NCI-H510A (cell line): ENCODE measurements at regions not wholly inside any gene's neighbourhood (a gene's known extent, or its start where the extent isn't known, plus 50 kb on each side); places are given as distances from the start of the nearest gene placed in this dataset.
"Not testable (repeated sequence)": the region's sequence is repeated elsewhere in the genome, so short reads cannot be mapped to it uniquely, and the experiment has no call there.

ENCODE experiments used
- DNase-seq: peaks from one replicate; lab custom pipeline; 2025; lab: John Stamatoyannopoulos, UW

- no peak for DNase-seq
These were observed 478.4 kb downstream of the BRD1 start for GRCh38 chr22:49349181-49349835.

DNA sequence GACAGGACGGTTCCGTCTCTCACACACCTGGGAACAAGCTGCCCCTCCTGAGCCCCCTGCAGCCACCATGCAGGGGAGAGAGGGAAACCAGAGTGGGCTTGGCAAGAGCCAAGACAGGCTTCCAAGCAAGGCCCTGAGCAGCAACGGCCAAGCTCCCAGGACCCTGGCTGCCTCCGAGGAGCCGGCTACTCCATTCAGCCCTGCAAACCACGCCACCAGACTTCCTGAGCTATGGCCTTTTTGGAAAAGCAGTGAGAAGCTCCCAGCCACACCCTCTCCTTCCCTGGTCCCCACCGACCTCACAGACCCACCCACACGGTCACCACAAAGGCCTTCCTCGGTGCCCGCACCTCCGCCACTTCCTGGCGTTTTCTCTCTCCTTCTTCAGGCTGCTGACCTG, 479.0 kb downstream of the BRD1 start:
- no peak for DNase-seq

DNA sequence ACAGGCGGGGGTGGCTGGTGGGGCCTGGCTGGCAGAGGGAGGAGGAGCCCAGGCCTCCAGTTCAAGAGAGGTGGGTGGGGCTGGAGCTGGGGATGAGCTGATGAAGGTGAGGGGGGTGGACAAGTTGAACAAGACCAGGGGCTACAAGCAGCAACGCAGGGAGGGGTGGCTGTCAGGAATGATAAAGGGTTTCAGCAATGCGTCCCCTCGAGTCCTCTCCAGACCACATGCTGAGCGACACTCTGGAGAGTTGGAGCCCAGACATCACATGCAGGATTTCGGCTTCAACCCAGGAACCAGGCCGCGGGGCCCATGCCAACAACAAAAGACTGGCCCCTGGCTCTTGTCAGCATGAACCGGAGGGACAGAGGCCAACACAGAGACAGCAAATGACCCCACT, 480.3 kb downstream of the BRD1 start:
- DNase-seq = no peak

- no peak for DNase-seq
These were observed 481.8 kb downstream of the BRD1 start for GRCh38 chr22:49345896-49346295.

- no peak for DNase-seq
These were observed 483.0 kb downstream of the BRD1 start for GRCh38 chr22:49344656-49345055.

DNA sequence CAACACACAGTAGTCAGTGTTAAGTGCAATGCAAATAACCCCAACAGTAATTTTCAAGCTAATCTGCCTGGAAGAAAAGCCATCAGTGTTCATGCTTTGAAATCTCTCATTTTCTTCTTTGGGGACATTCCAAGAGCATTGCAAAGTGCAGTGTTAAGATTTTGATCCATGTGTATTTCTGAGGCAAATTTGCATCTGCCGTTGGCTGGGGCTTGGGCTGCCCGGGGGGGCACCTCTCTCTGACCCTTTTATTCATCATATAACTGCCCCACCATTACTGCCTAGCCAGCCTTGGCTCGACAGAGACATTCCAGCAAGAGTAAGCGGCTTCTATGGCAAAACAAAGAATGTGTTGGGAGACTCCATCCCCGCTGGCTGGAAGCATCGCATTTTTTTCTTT, 483.5 kb downstream of the BRD1 start:
- DNase-seq = no peak

GRCh38 chr22:49340406-49340805, 487.3 kb downstream of the BRD1 start:
- no peak for DNase-seq

GRCh38 chr22:49336483-49336882, 491.2 kb downstream of the BRD1 start:
- DNase-seq = not testable (repeated sequence)

- DNase-seq = no peak
These were observed 492.7 kb downstream of the BRD1 start for GRCh38 chr22:49334976-49335375.

- DNase-seq = no peak
These were observed 493.3 kb downstream of the BRD1 start for GRCh38 chr22:49334449-49334789.

DNA sequence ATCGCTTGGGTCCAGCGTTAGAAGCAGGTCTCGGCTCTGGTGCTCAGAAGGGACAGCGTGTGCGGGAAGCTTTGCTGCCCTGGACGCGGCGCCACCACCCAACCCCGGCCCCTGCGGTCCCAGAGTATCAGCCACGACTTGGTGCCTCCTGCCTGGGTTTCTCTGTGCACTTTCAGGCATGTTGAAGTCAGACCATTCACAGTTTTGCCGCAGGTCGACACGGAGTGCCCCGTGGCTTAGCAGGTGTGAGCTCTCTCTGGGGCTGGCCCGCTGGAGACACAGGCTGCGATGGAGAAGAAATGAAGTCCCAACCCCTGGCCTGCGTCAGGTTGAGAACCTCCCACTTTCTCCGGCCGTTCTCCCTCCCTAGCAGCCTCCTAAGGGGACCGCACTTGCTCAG, 494.5 kb downstream of the BRD1 start:
- DNase-seq = no peak

- no peak for DNase-seq
These were observed 495.0 kb downstream of the BRD1 start for GRCh38 chr22:49332691-49333090.

GRCh38 chr22:49331878-49332277, 495.8 kb downstream of the BRD1 start:
- no peak for DNase-seq

DNA sequence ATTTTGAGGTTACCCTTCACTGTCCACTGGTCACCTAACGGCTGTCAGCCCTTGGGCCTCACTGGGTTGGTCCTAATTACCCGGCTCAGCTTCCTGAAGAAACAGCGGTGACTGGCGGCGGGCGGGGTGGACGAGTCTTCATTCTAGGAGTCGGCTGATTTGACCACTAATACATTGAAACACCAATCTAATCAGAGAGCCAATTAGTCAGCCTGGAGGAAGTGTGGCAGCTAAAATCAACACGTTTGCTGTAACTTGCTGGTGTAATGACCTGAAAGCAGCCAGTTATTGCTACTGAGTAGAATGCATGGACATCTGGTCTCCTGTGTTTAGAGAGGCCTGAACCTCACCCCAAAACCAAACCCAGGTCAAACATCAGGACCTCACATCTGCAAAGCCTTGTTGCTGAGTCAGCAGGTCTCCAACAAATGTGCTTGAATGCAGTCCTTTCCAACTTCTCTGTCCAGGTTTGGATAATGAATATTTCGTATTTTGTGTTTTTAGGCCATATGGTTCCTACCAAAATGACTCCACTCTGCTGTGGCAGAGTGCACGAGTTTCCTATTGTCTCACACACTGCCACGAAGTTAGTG, 496.4 kb downstream of the BRD1 start:
- no peak for DNase-seq

GRCh38 chr22:49330421-49331222, 497.1 kb downstream of the BRD1 start:
- no peak for DNase-seq

DNA sequence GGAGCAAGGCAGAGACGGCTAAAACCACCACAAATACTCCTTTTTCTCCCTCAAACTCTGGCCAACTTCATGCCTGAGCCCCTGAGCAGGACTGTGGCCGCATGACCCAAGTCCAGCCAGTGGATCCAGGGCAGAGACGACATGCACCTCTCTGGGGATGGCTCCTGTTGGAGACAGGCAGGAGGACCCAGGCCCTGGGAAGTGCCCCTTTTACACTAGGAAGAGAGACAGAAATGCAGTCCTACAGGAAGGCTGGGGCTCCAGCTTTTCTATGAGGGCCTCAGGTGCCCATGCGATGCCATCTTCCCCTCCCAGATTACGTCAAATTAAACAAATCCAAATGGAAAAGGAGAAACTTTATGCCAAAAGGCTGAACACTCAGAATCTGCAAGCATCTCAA, 498.0 kb downstream of the BRD1 start:
- DNase-seq = no peak

- no peak for DNase-seq
These were observed 498.9 kb downstream of the BRD1 start for GRCh38 chr22:49328630-49329405.

GRCh38 chr22:49328118-49328475, 499.6 kb downstream of the BRD1 start:
- DNase-seq = no peak

- no peak for DNase-seq
These were observed 500.1 kb downstream of the BRD1 start for GRCh38 chr22:49327411-49328117.

DNA sequence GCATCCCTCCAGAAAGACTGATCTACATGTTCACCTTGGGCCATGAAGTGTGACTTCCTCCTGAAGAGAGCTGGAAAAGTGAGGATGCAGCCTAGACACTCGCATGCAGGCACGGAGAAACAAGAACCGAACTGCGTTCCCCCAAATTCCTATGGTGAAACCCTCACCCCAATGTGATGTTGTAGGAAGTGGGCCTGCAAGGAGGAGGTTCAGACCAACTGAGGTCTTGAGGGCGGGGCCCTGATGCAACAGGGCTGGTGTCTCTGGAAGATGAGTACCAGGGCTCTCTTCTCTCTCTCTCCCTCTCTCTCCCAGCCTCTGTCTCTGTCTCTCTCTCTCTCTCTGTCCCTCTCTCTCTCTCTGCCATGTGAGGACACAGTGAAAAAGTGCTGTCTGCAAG, 501.1 kb downstream of the BRD1 start:
- no peak for DNase-seq

DNA sequence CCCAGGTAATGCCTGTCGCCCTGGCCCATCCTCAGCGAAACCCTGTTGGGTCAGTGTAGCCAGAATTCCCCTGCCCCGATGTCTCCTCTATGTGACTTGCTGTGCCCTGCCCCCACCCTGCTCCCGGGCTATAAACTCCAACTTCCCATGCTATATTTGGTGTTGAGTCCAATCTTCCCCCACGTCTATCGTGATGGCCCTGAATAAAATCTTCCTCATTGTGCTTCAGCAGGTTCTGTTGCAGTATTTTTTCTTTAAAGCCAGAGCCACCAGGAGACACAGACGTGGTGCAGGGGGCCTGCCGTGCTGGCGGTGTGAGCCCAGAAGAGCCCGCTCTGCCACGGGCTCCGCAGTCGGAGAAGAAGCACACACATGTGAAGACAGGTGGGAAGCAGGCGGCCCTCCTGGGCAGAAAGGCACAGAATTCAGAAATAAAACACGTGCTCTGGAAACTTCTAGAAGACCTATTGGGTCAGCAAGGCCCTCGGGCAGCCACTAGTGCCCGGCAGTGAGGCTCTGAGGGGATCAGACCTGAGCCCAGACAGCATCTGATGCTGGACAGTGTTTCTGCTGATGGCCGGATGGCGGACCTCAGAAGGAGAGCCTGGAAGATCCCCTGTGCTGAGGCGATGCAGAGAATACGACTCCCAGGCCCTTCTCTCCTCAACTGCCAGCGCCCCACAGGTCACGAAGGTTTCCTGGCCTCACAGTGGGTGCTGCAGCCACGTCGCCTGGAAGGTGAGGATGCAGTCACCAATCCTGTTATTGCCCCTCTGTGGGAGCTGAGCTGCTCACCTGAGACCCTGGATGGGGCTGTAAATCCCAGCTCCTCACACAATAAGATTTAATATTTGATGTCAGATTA, 501.9 kb downstream of the BRD1 start:
- DNase-seq = no peak
